Lower leg skin (tissue), 3 donors: ENCODE measurements at regions not wholly inside any gene's neighbourhood (a gene's known extent, or its start where the extent isn't known, plus 50 kb on each side); places are given as distances from the start of the nearest gene placed in this dataset.

ENCODE experiments used
- POLR2A ChIP-seq, 2 donors: fragments of 450-650 bp; IDR thresholded peaks; one replicate each; pipeline ENCODE4 v1.6.1; 2016 to 2017; ENCODE audit warnings: antibody characterized with exemption in 2 of 2, mild to moderate bottlenecking in 1 of 2, moderate library complexity in 1 of 2
- TF ChIP-seq, protein P1 (sequence below), 3 donors: fragments of 450-650 bp; IDR thresholded peaks; one replicate each; pipeline ENCODE4 v1.5.1; 2016; ENCODE audit warnings: antibody characterized with exemption in 3 of 3, mild to moderate bottlenecking in 3 of 3, moderate library complexity in 2 of 3

DNA sequence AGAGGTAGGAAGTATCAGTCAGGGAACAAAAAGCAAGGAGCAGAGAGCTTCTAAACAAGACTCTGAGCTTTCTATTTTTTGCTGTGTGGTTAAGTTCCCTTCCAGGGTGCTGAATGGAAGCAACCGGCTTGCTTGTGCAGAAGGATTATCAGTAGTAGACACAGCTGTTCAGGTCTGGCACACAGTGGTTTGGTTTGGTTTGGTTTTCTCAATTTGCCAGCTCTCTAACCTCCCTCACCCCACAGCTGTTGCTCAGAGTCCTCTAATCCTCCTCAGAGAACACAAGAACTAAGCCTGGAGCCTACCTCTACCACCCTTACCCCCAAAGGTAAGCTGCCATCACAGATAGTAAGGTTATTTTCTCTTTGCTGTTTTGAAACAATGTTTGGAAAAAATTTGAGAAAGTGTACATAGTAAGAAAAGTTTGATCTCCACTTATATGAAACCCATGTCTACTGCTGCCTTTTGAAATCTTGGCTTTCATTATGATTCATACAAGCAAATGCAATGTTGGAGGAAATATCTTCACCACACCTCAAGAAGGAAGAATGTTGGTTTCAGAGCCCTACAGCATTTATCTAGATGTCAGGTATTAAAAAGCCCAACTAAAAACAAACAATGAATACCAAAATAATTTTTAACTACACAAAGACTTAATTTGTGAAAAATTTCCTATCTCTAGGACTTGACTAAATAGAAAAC, 255.3 kb downstream of the NR4A2 start:
- TF ChIP-seq, protein P1, sequence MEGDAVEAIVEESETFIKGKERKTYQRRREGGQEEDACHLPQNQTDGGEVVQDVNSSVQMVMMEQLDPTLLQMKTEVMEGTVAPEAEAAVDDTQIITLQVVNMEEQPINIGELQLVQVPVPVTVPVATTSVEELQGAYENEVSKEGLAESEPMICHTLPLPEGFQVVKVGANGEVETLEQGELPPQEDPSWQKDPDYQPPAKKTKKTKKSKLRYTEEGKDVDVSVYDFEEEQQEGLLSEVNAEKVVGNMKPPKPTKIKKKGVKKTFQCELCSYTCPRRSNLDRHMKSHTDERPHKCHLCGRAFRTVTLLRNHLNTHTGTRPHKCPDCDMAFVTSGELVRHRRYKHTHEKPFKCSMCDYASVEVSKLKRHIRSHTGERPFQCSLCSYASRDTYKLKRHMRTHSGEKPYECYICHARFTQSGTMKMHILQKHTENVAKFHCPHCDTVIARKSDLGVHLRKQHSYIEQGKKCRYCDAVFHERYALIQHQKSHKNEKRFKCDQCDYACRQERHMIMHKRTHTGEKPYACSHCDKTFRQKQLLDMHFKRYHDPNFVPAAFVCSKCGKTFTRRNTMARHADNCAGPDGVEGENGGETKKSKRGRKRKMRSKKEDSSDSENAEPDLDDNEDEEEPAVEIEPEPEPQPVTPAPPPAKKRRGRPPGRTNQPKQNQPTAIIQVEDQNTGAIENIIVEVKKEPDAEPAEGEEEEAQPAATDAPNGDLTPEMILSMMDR (IDR thresholded peaks at IDR 0.05), result no peak
- no peak for TF ChIP-seq POLR2A (IDR thresholded peaks at IDR 0.05)
